RWPE2 (cell line): ENCODE measurements at regions not wholly inside any gene's neighbourhood (a gene's known extent, or its start where the extent isn't known, plus 50 kb on each side); places are given as distances from the start of the nearest gene placed in this dataset.

Experiments used
- ATAC-seq: fragments of 200-7000 bp; cut with Tn5 transposase; 3 replicates; pipeline ENCODE4 v1.9.1; 2021; ENCODE audit warnings: low read depth
- DNase-seq: peaks from one replicate; pipeline ENCODE4 v3.0.0-alpha.2; 2020; ENCODE audit warnings: low spot score
- H3K27ac ChIP-seq: fragments of 450-650 bp; 2 replicates; pipeline ENCODE4 v1.5.1; 2017; ENCODE audit warnings: mild to moderate bottlenecking; ENCODE audit not compliant: poor library complexity, severe bottlenecking
- H3K27me3 ChIP-seq: fragments of 250-450 bp; sonication (Bioruptor Pico); 2 replicates; pipeline ENCODE4 v1.5.1; 2021; ENCODE audit warnings: mild to moderate bottlenecking, moderate library complexity; ENCODE audit not compliant: insufficient read depth, poor library complexity, severe bottlenecking
- H3K36me3 ChIP-seq: fragments of 250-450 bp; sonication (Bioruptor Pico); 2 replicates; pipeline ENCODE4 v1.5.1; 2020; ENCODE audit warnings: low read depth, mild to moderate bottlenecking, moderate library complexity
- H3K4me1 ChIP-seq: fragments of 250-450 bp; sonication (Bioruptor Pico); 2 replicates; pipeline ENCODE4 v1.5.1; 2021; ENCODE audit warnings: mild to moderate bottlenecking, moderate library complexity; ENCODE audit not compliant: insufficient read depth, poor library complexity, severe bottlenecking
- H3K4me3 ChIP-seq: fragments of 250-450 bp; sonication (Bioruptor Pico); 2 replicates; pipeline ENCODE4 v1.5.1; 2021; ENCODE audit warnings: mild to moderate bottlenecking, moderate library complexity; ENCODE audit not compliant: severe bottlenecking
- H3K9me3 ChIP-seq: fragments of 250-450 bp; sonication (Bioruptor Pico); 2 replicates; pipeline ENCODE4 v1.5.1; 2021; ENCODE audit warnings: mild to moderate bottlenecking, moderate library complexity; ENCODE audit not compliant: severe bottlenecking
- CTCF ChIP-seq: fragments of 450-650 bp; IDR thresholded peaks from one replicate; pipeline ENCODE4 v1.5.1; 2017; ENCODE audit warnings: mild to moderate bottlenecking, moderate library complexity; ENCODE audit not compliant: poor library complexity, severe bottlenecking

GRCh38 chr15:66844041-66844746 lies 142.2 kb downstream of the SMAD6 start:
- Histone ChIP-seq H3K27ac (no peak overlapping the region), H3K4me3 (no peak overlapping the region), H3K36me3 (no peaks in the 10 kb centered on the region), H3K9me3 (no peaks in the 10 kb centered on the region), H3K27me3 (no peaks in the 10 kb centered on the region), H3K4me1 (peaks cover 5% of the 10 kb centered on the region)
- ATAC-seq (no peak), DNase-seq (no peak)
- TF ChIP-seq CTCF: no peak

- H3K27ac ChIP-seq: no peak overlapping the region
- no peaks in the 10 kb centered on the region for H3K27me3 ChIP-seq
- no peak overlapping the region for H3K4me3 ChIP-seq
- no peak for ATAC-seq
- H3K9me3 ChIP-seq: no peaks in the 10 kb centered on the region
- no peak for TF ChIP-seq CTCF
- no peaks in the 10 kb centered on the region for H3K36me3 ChIP-seq
- H3K4me1 ChIP-seq: peaks cover 5% of the 10 kb centered on the region
- DNase-seq: no peak
Measured at GRCh38 chr15:66844747-66845145, 142.7 kb downstream of the SMAD6 start.

GRCh38 chr15:66845266-66845785 lies 143.3 kb downstream of the SMAD6 start:
- DNase-seq: no peak
- Histone ChIP-seq H3K36me3 (no peaks in the 10 kb centered on the region), H3K4me3 (no peak overlapping the region), H3K9me3 (no peaks in the 10 kb centered on the region), H3K27ac (no peak overlapping the region), H3K4me1 (peaks cover 5% of the 10 kb centered on the region), H3K27me3 (no peaks in the 10 kb centered on the region)
- no peak for ATAC-seq
- no peak for TF ChIP-seq CTCF

GRCh38 chr15:66846031-66846430 lies 144.0 kb downstream of the SMAD6 start:
- ATAC-seq (no peak), DNase-seq (peak; percentile 2)
- Histone ChIP-seq H3K27me3 (no peaks in the 10 kb centered on the region), H3K4me3 (no peak overlapping the region), H3K36me3 (no peaks in the 10 kb centered on the region), H3K4me1 (peaks cover 5% of the 10 kb centered on the region), H3K9me3 (no peaks in the 10 kb centered on the region), H3K27ac (no peak overlapping the region)
- TF ChIP-seq CTCF: no peak

GRCh38 chr15:66846811-66847210 lies 144.8 kb downstream of the SMAD6 start:
- Histone ChIP-seq H3K4me3 (no peak overlapping the region), H3K9me3 (no peaks in the 10 kb centered on the region), H3K27me3 (no peaks in the 10 kb centered on the region), H3K36me3 (no peaks in the 10 kb centered on the region), H3K27ac (no peak overlapping the region), H3K4me1 (peaks cover 3% of the 10 kb centered on the region)
- ATAC-seq (no peak), DNase-seq (peak; percentile 39)
- no peak for TF ChIP-seq CTCF
